C4-2B (cell line): ENCODE measurements at regions not wholly inside any gene's neighbourhood (a gene's known extent, or its start where the extent isn't known, plus 50 kb on each side); places are given as distances from the start of the nearest gene placed in this dataset.

ENCODE experiments used
- H3K27ac ChIP-seq: fragments of 450-650 bp; 2 replicates; pipeline ENCODE4 v1.5.1; 2017
- ZFX ChIP-seq: fragments of 450-650 bp; IDR thresholded peaks from 2 replicates; pipeline ENCODE4 v1.6.1; 2017
- TF ChIP-seq, protein P1 (sequence below): fragments of 450-650 bp; conservative IDR thresholded peaks from 2 replicates; pipeline ENCODE4 v1.5.1; 2017; ENCODE audit warnings: mild to moderate bottlenecking

DNA sequence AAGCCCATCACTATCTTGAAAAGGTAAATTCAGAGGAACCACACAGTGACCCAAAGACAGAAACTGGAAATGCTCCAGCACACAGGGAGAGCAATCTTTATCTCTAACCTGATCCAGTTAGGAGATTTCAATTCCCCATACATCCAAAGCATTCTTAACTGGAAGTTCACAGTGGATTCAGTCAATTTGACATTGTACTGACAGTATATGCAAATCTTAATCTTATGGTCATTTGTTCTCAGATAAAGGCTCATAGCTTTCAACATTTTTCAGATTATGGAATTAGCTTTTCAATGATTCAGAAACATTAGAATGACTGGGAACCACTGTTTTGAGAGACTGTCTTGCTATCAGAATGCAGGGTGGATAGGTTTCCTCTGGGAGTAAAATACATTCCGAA is 1455.6 kb downstream of the OLFM4 start:
- TF ChIP-seq ZFX, result no peak
- TF ChIP-seq, protein P1, sequence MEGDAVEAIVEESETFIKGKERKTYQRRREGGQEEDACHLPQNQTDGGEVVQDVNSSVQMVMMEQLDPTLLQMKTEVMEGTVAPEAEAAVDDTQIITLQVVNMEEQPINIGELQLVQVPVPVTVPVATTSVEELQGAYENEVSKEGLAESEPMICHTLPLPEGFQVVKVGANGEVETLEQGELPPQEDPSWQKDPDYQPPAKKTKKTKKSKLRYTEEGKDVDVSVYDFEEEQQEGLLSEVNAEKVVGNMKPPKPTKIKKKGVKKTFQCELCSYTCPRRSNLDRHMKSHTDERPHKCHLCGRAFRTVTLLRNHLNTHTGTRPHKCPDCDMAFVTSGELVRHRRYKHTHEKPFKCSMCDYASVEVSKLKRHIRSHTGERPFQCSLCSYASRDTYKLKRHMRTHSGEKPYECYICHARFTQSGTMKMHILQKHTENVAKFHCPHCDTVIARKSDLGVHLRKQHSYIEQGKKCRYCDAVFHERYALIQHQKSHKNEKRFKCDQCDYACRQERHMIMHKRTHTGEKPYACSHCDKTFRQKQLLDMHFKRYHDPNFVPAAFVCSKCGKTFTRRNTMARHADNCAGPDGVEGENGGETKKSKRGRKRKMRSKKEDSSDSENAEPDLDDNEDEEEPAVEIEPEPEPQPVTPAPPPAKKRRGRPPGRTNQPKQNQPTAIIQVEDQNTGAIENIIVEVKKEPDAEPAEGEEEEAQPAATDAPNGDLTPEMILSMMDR, result no peak
- no peak overlapping the region for H3K27ac ChIP-seq

DNA sequence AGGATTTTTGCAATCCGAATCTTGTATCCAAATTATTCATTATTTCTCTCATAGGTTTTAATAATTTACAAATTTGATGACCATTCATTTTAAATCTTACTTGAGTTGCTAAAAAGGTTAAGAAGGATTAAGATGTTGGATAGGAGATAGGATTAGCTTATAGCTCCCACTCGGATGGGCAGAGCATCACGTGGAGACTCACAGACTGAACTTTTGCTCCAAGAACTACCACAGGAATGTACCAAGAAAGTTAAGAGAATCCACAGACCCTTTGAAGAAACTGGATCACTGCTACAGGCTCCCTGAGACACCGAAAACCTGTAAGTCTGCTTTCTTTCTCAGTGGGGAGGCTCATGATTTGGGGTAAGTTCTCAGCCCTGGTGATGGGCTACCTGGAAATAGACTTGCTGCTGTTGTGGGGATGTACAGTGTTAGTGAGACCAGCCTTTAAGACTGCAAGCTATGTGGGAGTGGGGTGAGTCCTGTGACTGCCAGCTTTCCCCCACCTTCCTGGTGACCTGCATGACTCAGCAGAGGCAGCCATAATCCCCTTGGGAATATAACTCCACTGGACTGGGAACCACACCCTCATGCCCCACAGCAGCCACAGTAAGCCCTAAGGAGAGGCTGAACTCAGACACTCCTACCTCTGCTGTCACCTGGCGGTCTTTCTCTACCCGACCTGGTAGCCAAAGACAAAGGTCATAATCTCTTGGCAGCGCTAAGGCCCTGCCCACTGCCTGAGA is 1458.0 kb downstream of the OLFM4 start:
- no peak overlapping the region for H3K27ac ChIP-seq
- no peak for TF ChIP-seq ZFX
- TF ChIP-seq, protein P1, result no peak

DNA sequence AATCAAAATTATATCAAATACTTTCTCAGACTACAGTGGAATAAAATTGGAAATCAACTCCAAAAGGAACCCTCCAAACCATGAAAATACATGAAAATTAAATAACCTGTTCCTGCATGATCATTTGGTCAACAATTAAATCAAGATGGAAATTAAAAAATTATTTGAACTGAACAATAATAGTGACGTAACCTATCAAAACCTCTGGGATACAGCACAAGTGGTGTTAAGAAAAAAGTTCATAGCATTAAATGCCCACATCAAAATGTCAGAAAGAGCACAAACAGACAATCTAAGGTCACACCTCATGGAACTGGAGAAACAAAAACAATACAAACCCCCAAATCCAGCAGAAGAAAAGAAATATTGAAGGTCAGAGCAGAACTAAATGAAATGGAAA is 1460.7 kb downstream of the OLFM4 start:
- TF ChIP-seq ZFX, result no peak
- TF ChIP-seq, protein P1, result no peak
- H3K27ac ChIP-seq, result no peak overlapping the region

DNA sequence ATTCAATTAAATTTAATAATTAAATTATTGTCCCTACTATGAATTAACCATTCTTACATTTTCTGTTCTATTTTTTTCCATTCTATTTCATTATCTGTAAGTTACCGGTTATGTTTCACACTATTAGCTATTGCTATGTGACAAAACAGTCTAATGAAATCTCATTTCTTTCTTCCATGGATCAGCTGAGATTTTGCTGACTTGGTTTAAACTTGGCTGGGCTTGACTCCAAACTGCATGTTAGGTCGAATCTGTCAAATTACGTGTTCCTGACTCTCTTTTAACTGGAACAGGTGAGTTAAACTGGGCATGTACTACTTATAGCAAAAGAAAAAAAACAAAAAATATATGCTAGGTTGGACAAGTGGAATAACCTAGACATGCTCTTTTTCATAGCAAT is 1464.4 kb downstream of the OLFM4 start:
- no peak overlapping the region for H3K27ac ChIP-seq
- TF ChIP-seq ZFX, result no peak
- TF ChIP-seq, protein P1, result no peak

DNA sequence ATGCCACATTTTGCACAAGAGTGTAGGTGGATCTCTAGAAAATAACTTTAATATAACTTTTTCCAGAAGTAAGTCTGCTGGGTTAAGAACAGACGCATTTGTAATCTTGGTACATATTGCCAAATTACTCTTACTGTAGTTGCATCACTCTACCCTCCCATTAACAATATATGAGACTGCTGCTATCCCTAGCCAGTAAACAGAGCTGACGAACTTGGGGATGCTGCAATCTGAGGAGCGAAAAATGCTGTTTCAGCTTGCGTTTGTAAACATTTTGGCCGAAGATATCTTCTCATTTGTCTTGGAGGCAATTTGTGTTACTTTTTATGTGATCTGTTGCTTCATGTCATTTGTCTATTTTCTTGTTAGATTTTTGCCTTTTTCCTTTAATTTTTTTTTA is 1482.8 kb downstream of the OLFM4 start:
- TF ChIP-seq, protein P1, result no peak
- TF ChIP-seq ZFX, result no peak
- no peak overlapping the region for H3K27ac ChIP-seq

DNA sequence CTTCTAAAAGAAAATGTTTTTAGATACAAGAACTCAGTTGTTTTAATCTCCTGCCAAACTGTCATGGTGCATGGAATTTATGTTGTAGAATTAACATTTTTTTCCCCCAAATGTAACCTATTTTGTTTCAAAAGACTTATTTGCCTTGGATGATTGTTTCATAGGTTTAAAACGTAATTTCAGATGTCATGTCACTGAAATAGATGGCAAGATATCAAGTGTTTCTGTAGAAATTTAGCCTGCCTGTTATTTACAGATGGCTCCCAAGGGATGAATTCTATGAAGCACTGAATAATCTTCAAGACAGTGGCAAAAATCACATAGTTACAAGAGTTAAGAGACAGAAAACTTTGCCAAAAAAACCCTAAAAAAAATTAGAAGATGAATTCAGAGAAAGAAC is 1484.6 kb downstream of the OLFM4 start:
- TF ChIP-seq ZFX, result no peak
- TF ChIP-seq, protein P1, result no peak
- no peak overlapping the region for H3K27ac ChIP-seq

DNA sequence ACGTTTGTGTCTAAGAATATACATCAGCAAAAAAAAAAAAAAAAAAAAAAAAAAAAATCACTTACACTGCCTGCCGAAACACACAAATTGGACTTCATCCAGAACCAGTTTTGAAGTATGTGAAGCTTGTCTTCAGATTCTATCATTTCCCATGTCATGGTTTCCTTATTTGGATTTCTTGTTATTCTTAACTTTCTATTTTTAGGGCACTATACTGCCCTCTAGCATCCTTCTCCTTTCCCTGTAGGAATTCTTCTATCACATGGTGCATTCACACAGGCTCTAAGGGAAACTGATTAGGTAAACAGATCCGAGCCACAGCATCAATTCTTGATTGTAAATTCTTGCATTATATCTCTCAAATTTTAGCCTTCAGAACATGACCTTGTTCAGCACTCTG is 1507.5 kb downstream of the OLFM4 start:
- no peak overlapping the region for H3K27ac ChIP-seq
- no peak for TF ChIP-seq ZFX
- TF ChIP-seq, protein P1, result peak; percentile 63
